GM12891 (cell line): ENCODE measurements at regions not wholly inside any gene's neighbourhood (a gene's known extent, or its start where the extent isn't known, plus 50 kb on each side); places are given as distances from the start of the nearest gene placed in this dataset.

Experiments
- DNase-seq: peaks from one replicate; pipeline ENCODE4 v3.0.0; 2011; ENCODE audit warnings: low spot score; ENCODE audit not compliant: insufficient read length
- FAIRE-seq: peaks from 2 replicates; lab custom pipeline; 2011; peaks lifted over from hg19 to GRCh38; lab: Jason Lieb, UNC
- PAX5 ChIP-seq: IDR thresholded peaks from 2 replicates; pipeline ENCODE4 v1.6.1; 2011; ENCODE audit warnings: low read length, moderate library complexity, mild to moderate bottlenecking; ENCODE audit not compliant: insufficient read depth, severe bottlenecking
- POLR2A ChIP-seq: IDR thresholded peaks from 2 replicates; pipeline ENCODE4 v1.6.1; 2011; ENCODE audit warnings: low read depth, low read length, control low read depth
- POLR2AphosphoS5 ChIP-seq: IDR thresholded peaks from 2 replicates; pipeline ENCODE4 v1.6.1; 2011; ENCODE audit warnings: low read depth, low read length, control low read depth
- POU2F2 ChIP-seq: IDR thresholded peaks from 2 replicates; pipeline ENCODE4 v1.6.1; 2011; ENCODE audit warnings: low read depth, mild to moderate bottlenecking, control low read depth, low read length, moderate library complexity
- SPI1 ChIP-seq: IDR thresholded peaks from 2 replicates; pipeline ENCODE4 v1.6.1; 2011; ENCODE audit warnings: low read depth, low read length, control low read depth
- TAF1 ChIP-seq: IDR thresholded peaks from 2 replicates; pipeline ENCODE4 v1.6.1; 2011; ENCODE audit warnings: low read depth, low read length, control low read depth

GRCh38 chr3:87900061-87900460, 158.7 kb downstream of the CGGBP1 start:
- FAIRE-seq = no peak
- TF ChIP-seq POU2F2 = no peak
- TF ChIP-seq SPI1 = no peak
- no peak for TF ChIP-seq POLR2A
- no peak for TF ChIP-seq PAX5
- no peak for TF ChIP-seq TAF1
- TF ChIP-seq POLR2AphosphoS5 = no peak
- no peak for DNase-seq

- DNase-seq (no peak), FAIRE-seq (no peak)
- TF ChIP-seq SPI1 (no peak), POLR2A (no peak), PAX5 (no peak), POU2F2 (no peak), POLR2AphosphoS5 (no peak), TAF1 (no peak)
Measured at GRCh38 chr3:87898971-87899370, 159.8 kb downstream of the CGGBP1 start.

GRCh38 chr3:87895983-87896382, 162.8 kb downstream of the CGGBP1 start:
- FAIRE-seq (no peak), DNase-seq (no peak)
- TF ChIP-seq POLR2A = no peak
- no peak for TF ChIP-seq POU2F2
- TF ChIP-seq TAF1 = no peak
- no peak for TF ChIP-seq SPI1
- TF ChIP-seq POLR2AphosphoS5 = no peak

GRCh38 chr3:87873136-87873535, 185.7 kb downstream of the CGGBP1 start:
- DNase-seq = no peak
- FAIRE-seq = no peak
- no peak for TF ChIP-seq POLR2AphosphoS5

GRCh38 chr3:87867001-87867400, 191.8 kb downstream of the CGGBP1 start:
- no peak for DNase-seq
- no peak for FAIRE-seq
- no peak for TF ChIP-seq TAF1
- no peak for TF ChIP-seq PAX5
- TF ChIP-seq POU2F2 = no peak

GRCh38 chr3:87856126-87856525, 202.7 kb downstream of the CGGBP1 start:
- TF ChIP-seq TAF1 (no peak), PAX5 (no peak), POLR2AphosphoS5 (no peak), POU2F2 (no peak), SPI1 (no peak), POLR2A (no peak)
- FAIRE-seq = no peak
- DNase-seq = no peak

GRCh38 chr3:87855616-87856015, 203.2 kb downstream of the CGGBP1 start:
- TF ChIP-seq TAF1 = no peak
- TF ChIP-seq PAX5 = no peak
- TF ChIP-seq POLR2A = no peak
- no peak for TF ChIP-seq POU2F2
- no peak for TF ChIP-seq SPI1
- TF ChIP-seq POLR2AphosphoS5 = no peak
- DNase-seq (no peak), FAIRE-seq (no peak)

GRCh38 chr3:87855211-87855610, 203.6 kb downstream of the CGGBP1 start:
- no peak for FAIRE-seq
- DNase-seq = no peak
- no peak for TF ChIP-seq TAF1
- TF ChIP-seq SPI1 = no peak
- TF ChIP-seq POU2F2 = no peak
- TF ChIP-seq PAX5 = no peak
- no peak for TF ChIP-seq POLR2A
- no peak for TF ChIP-seq POLR2AphosphoS5

GRCh38 chr3:87848003-87848402, 210.8 kb downstream of the CGGBP1 start:
- FAIRE-seq (no peak), DNase-seq (no peak)
- TF ChIP-seq POLR2AphosphoS5 (no peak), POU2F2 (no peak), SPI1 (no peak)

- DNase-seq = no peak
- no peak for FAIRE-seq
- no peak for TF ChIP-seq SPI1
- no peak for TF ChIP-seq PAX5
- no peak for TF ChIP-seq POLR2A
- no peak for TF ChIP-seq POU2F2
- no peak for TF ChIP-seq POLR2AphosphoS5
Measured at GRCh38 chr3:87837076-87837475, 221.7 kb downstream of the CGGBP1 start.

- TF ChIP-seq POLR2A (no peak), POU2F2 (no peak), SPI1 (no peak), POLR2AphosphoS5 (no peak), PAX5 (no peak), TAF1 (no peak)
- no peak for DNase-seq
- FAIRE-seq = no peak
Measured at GRCh38 chr3:87836026-87836425, 222.8 kb downstream of the CGGBP1 start.

GRCh38 chr3:87835236-87835635, 223.6 kb downstream of the CGGBP1 start:
- DNase-seq (no peak), FAIRE-seq (no peak)

GRCh38 chr3:87834327-87834726, 224.5 kb downstream of the CGGBP1 start:
- no peak for TF ChIP-seq POLR2AphosphoS5
- no peak for TF ChIP-seq PAX5
- no peak for TF ChIP-seq POU2F2
- no peak for TF ChIP-seq SPI1
- no peak for TF ChIP-seq TAF1
- TF ChIP-seq POLR2A = no peak
- FAIRE-seq (no peak), DNase-seq (no peak)

More at GRCh38 chr3:87835236-87835635, 223.6 kb downstream of the CGGBP1 start:
- TF ChIP-seq TAF1 = no peak

- no peak for TF ChIP-seq POU2F2
- TF ChIP-seq PAX5 = no peak
- TF ChIP-seq TAF1 = no peak
- no peak for TF ChIP-seq POLR2AphosphoS5
- TF ChIP-seq POLR2A = no peak
- TF ChIP-seq SPI1 = no peak
- FAIRE-seq (no peak), DNase-seq (no peak)
Measured at GRCh38 chr3:87833039-87833377, 225.8 kb downstream of the CGGBP1 start.
